B cell (primary cell): ENCODE measurements at regions not wholly inside any gene's neighbourhood (a gene's known extent, or its start where the extent isn't known, plus 50 kb on each side); places are given as distances from the start of the nearest gene placed in this dataset.

Experiments
- EZH2 ChIP-seq: IDR thresholded peaks from 2 replicates; pipeline ENCODE4 v1.6.1; 2012; ENCODE audit warnings: borderline replicate concordance, low read depth, mild to moderate bottlenecking, moderate library complexity, low read length; ENCODE audit not compliant: insufficient read depth, poor library complexity, severe bottlenecking
- TF ChIP-seq, protein P1 (sequence below): fragments of 200-600 bp; IDR thresholded peaks from one replicate; pipeline ENCODE4 v1.8.0; 2022; ENCODE audit warnings: antibody characterized with exemption, mild to moderate bottlenecking

GRCh38 chr4:83819582-83819981 lies 283.7 kb downstream of the GPAT3 start:
- TF ChIP-seq, protein P1, sequence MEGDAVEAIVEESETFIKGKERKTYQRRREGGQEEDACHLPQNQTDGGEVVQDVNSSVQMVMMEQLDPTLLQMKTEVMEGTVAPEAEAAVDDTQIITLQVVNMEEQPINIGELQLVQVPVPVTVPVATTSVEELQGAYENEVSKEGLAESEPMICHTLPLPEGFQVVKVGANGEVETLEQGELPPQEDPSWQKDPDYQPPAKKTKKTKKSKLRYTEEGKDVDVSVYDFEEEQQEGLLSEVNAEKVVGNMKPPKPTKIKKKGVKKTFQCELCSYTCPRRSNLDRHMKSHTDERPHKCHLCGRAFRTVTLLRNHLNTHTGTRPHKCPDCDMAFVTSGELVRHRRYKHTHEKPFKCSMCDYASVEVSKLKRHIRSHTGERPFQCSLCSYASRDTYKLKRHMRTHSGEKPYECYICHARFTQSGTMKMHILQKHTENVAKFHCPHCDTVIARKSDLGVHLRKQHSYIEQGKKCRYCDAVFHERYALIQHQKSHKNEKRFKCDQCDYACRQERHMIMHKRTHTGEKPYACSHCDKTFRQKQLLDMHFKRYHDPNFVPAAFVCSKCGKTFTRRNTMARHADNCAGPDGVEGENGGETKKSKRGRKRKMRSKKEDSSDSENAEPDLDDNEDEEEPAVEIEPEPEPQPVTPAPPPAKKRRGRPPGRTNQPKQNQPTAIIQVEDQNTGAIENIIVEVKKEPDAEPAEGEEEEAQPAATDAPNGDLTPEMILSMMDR, result no peak
- TF ChIP-seq EZH2, result no peak
